ENCODE measurements at regions not wholly inside any gene's neighbourhood (a gene's known extent, or its start where the extent isn't known, plus 50 kb on each side); places are given as distances from the start of the nearest gene placed in this dataset.

GRCh38 chr1:219352961-219353651 lies 179.4 kb downstream of the LYPLAL1 start:
- DNase-seq (ENCODE audit: low spot score) = no peak
- no peak for TF ChIP-seq CTCF (IDR thresholded peaks at IDR 0.05; ENCODE audit: borderline replicate concordance, control extremely low read depth, extremely low read depth, insufficient read depth, missing control alignments)
- in situ Hi-C loops (cut with MboI; ENCODE audit: low sequenced_read_pairs, unreplicated experiment) = no loop called here

- in situ Hi-C loops (cut with MboI; ENCODE audit: low sequenced_read_pairs, unreplicated experiment) = no loop called here
- no peak for DNase-seq (ENCODE audit: low spot score)
- no peak for TF ChIP-seq CTCF (IDR thresholded peaks at IDR 0.05; ENCODE audit: borderline replicate concordance, control extremely low read depth, extremely low read depth, insufficient read depth, missing control alignments)
Observed at GRCh38 chr1:219350172-219350931, 176.7 kb downstream of the LYPLAL1 start.

- in situ Hi-C loops (cut with MboI; ENCODE audit: low sequenced_read_pairs, unreplicated experiment) = no loop called here
- DNase-seq (ENCODE audit: low spot score) = no peak
- no peak for TF ChIP-seq CTCF (IDR thresholded peaks at IDR 0.05; ENCODE audit: borderline replicate concordance, control extremely low read depth, extremely low read depth, insufficient read depth, missing control alignments)
Observed at GRCh38 chr1:219347921-219348391, 174.3 kb downstream of the LYPLAL1 start.

GRCh38 chr1:219347376-219347775 lies 173.7 kb downstream of the LYPLAL1 start:
- no peak for TF ChIP-seq CTCF (IDR thresholded peaks at IDR 0.05; ENCODE audit: borderline replicate concordance, control extremely low read depth, extremely low read depth, insufficient read depth, missing control alignments)
- DNase-seq (ENCODE audit: low spot score) = no peak

GRCh38 chr1:219345953-219346352 lies 172.3 kb downstream of the LYPLAL1 start:
- in situ Hi-C loops (cut with MboI; ENCODE audit: low sequenced_read_pairs, unreplicated experiment) = no loop called here
- no peak for TF ChIP-seq CTCF (IDR thresholded peaks at IDR 0.05; ENCODE audit: borderline replicate concordance, control extremely low read depth, extremely low read depth, insufficient read depth, missing control alignments)
- DNase-seq (ENCODE audit: low spot score) = no peak

More at GRCh38 chr1:219347376-219347775, 173.7 kb downstream of the LYPLAL1 start:
- in situ Hi-C loops (cut with MboI; ENCODE audit: low sequenced_read_pairs, unreplicated experiment) = no loop called here

GRCh38 chr1:219342836-219343235 lies 169.2 kb downstream of the LYPLAL1 start:
- DNase-seq (ENCODE audit: low spot score) = no peak
- in situ Hi-C loops (cut with MboI; ENCODE audit: low sequenced_read_pairs, unreplicated experiment) = no loop called here
- no peak for TF ChIP-seq CTCF (IDR thresholded peaks at IDR 0.05; ENCODE audit: borderline replicate concordance, control extremely low read depth, extremely low read depth, insufficient read depth, missing control alignments)
